Gastroesophageal sphincter (tissue), 4 donors: ENCODE measurements at regions not wholly inside any gene's neighbourhood (a gene's known extent, or its start where the extent isn't known, plus 50 kb on each side); places are given as distances from the start of the nearest gene placed in this dataset.
"Not testable (repeated sequence)": the region's sequence is repeated elsewhere in the genome, so short reads cannot be mapped to it uniquely, and the experiment has no call there.

Experiments used
- ATAC-seq: fragments of 150-250 bp; one replicate; pipeline ENCODE4 v1.9.1; 2016; ENCODE audit warnings: mild to moderate bottlenecking, moderate library complexity
- H3K27ac ChIP-seq, 4 donors: fragments of 200-600 bp; sonication (generic) in 3 of 4; 1 replicate in 3 of 4; 2 replicates in 1 of 4; pipeline ENCODE4 v1.5.1; 2016 to 2019
- H3K27me3 ChIP-seq: fragments of 200-600 bp; sonication (generic); one replicate; pipeline ENCODE4 v1.5.1; 2019
- H3K36me3 ChIP-seq, 2 donors: fragments of 200-600 bp; sonication (generic); one replicate each; pipeline ENCODE4 v1.5.1; 2019; ENCODE audit warnings: control low read depth in 1 of 2
- H3K4me1 ChIP-seq, 3 donors: fragments of 200-600 bp; sonication (generic); 1 replicate in 2 of 3; 2 replicates in 1 of 3; pipeline ENCODE4 v1.5.1; 2016 to 2019; ENCODE audit warnings: control low read depth in 2 of 3
- H3K4me3 ChIP-seq, 2 donors: fragments of 200-600 bp; sonication (generic); one replicate each; pipeline ENCODE4 v1.5.1; 2019; ENCODE audit warnings: mild to moderate bottlenecking in 1 of 2, moderate library complexity in 1 of 2
- H3K9me3 ChIP-seq, 3 donors: fragments of 200-600 bp; sonication (generic); one replicate each; pipeline ENCODE4 v1.5.1; 2017 to 2019; ENCODE audit warnings: control low read depth in 2 of 3
- EP300 ChIP-seq: sonication (generic); formaldehyde crosslinking; IDR thresholded peaks from one replicate; pipeline ENCODE4 v1.6.1; 2017; ENCODE audit warnings: antibody characterized with exemption, mild to moderate bottlenecking
- POLR2A ChIP-seq, 2 donors: fragments of 450-650 bp; IDR thresholded peaks; one replicate each; pipeline ENCODE4 v1.6.1; 2017; ENCODE audit warnings: antibody characterized with exemption in 2 of 2, mild to moderate bottlenecking in 2 of 2, moderate library complexity in 1 of 2
- POLR2AphosphoS5 ChIP-seq: sonication (generic); formaldehyde crosslinking; IDR thresholded peaks from one replicate; pipeline ENCODE4 v1.6.1; 2017; ENCODE audit warnings: antibody characterized with exemption
- WGBS, 2 donors: methylation state at CpG; one replicate each; pipeline ENCODE4 v1.1.5; 2018; ENCODE audit warnings: low coverage in 1 of 2; 5-methylcytosine and 5-hydroxymethylcytosine counted together
- TF ChIP-seq, protein P1 (sequence below), 4 experiments: fragments of 200-600 bp in 2 of 4; fragments of 450-650 bp in 2 of 4; sonication (generic) in 1 of 4; IDR thresholded peaks; one replicate each; pipeline ENCODE4 v1.5.1; 2017 to 2019; ENCODE audit warnings: antibody characterized with exemption in 4 of 4, mild to moderate bottlenecking in 2 of 4, moderate library complexity in 2 of 4

DNA sequence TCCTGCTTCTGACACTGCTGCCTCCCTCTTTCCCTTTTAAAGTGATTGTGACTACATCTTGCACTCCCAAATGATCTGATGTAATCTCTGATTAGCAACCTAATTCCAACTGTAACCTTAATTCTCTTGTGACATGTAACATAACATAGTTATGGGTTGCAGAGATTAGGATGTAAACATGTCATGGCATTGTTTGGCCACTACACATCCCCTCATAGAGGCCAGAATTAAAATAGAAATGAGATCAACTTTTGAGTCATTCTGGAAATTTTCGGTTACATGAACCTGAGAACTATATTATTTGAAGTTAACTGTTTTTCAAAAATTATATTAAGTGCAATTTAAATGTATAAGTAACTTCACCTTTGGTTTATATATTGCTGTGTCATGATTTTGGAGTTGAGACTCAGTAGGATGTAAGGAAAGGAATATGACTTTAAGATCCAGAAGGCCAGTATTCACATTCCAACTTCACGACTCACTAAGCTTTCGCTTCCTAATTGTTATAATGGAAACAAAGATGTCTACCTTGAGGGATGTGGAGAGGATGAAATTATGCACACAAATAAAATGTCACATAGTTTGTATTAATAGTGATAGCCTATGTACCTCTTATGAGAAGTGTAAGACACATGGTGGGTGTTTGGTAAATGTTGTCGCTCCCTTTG is 611.9 kb upstream of the MAP3K7 start:
- H3K4me3 ChIP-seq, result no peak overlapping the region
- TF ChIP-seq, protein P1, sequence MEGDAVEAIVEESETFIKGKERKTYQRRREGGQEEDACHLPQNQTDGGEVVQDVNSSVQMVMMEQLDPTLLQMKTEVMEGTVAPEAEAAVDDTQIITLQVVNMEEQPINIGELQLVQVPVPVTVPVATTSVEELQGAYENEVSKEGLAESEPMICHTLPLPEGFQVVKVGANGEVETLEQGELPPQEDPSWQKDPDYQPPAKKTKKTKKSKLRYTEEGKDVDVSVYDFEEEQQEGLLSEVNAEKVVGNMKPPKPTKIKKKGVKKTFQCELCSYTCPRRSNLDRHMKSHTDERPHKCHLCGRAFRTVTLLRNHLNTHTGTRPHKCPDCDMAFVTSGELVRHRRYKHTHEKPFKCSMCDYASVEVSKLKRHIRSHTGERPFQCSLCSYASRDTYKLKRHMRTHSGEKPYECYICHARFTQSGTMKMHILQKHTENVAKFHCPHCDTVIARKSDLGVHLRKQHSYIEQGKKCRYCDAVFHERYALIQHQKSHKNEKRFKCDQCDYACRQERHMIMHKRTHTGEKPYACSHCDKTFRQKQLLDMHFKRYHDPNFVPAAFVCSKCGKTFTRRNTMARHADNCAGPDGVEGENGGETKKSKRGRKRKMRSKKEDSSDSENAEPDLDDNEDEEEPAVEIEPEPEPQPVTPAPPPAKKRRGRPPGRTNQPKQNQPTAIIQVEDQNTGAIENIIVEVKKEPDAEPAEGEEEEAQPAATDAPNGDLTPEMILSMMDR (IDR thresholded peaks at IDR 0.05), result no peak
- no peak for TF ChIP-seq EP300
- no peak for TF ChIP-seq POLR2A (IDR thresholded peaks at IDR 0.05)
- no peaks in the 10 kb centered on the region for H3K4me1 ChIP-seq
- H3K9me3 ChIP-seq, result no peaks in the 10 kb centered on the region
- no peaks in the 10 kb centered on the region for H3K36me3 ChIP-seq
- 62 to 78% methylated on average over 4 of the region's 4 CpGs for WGBS, 2 donors
- H3K27me3 ChIP-seq, result no peaks in the 10 kb centered on the region
- H3K27ac ChIP-seq, result no peak overlapping the region
- no peak for ATAC-seq

DNA sequence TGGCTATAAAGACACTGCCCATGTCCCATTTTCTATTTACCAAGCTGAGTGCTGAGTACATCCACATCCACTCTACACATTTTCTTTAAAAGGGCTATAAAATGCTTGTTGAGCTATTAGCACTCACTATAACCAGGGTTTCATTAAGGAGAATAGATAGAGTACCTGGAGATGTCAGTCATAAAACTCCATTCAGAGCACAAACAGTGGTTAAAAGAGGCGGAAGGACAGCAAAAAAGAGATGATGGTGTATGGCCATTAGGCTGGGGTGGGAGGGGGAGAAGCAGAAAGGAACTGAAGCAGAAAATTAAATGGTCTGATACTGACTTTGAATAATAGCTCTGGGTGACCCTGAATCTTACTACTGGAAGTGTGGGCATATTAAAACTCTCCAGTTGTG is 609.9 kb upstream of the MAP3K7 start:
- WGBS, 2 donors, result 75 to 82% methylated on average over 1 of the region's 1 CpG
- no peak for ATAC-seq
- no peaks in the 10 kb centered on the region for H3K9me3 ChIP-seq
- no peak overlapping the region for H3K27ac ChIP-seq
- no peak for TF ChIP-seq POLR2AphosphoS5
- TF ChIP-seq POLR2A (IDR thresholded peaks at IDR 0.05), result no peak
- no peak for TF ChIP-seq EP300
- TF ChIP-seq, protein P1 (IDR thresholded peaks at IDR 0.05), result no peak
- no peak overlapping the region for H3K4me3 ChIP-seq
- no peaks in the 10 kb centered on the region for H3K27me3 ChIP-seq
- H3K36me3 ChIP-seq, result no peaks in the 10 kb centered on the region
- no peaks in the 10 kb centered on the region for H3K4me1 ChIP-seq

DNA sequence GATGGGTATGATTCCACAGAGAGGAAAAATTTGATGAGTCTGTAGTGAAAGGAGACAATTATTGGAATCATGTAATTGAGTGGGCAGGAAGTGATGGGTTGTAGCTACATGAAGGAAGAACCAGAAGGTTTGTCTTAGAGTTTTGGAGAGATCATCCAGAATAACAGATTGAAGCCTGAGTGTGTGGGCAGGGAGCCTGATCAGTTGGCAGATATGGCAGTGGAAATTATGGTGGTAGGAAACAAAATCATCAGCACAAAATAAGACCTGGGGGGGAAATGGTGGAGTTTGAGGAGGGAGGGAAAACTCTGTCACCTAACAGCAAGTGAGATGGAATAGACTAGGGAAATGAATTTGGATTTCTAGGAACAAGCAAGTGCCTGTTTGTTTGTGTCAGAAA is 606.6 kb upstream of the MAP3K7 start:
- H3K4me1 ChIP-seq, result no peaks in the 10 kb centered on the region
- no peak for ATAC-seq
- H3K27ac ChIP-seq, result no peak overlapping the region
- TF ChIP-seq EP300, result no peak
- H3K4me3 ChIP-seq, result no peak overlapping the region
- no peaks in the 10 kb centered on the region for H3K27me3 ChIP-seq
- peaks cover 0 to 3% (median 0%) of the 10 kb centered on the region in 3 donors for H3K9me3 ChIP-seq
- H3K36me3 ChIP-seq, result no peaks in the 10 kb centered on the region

DNA sequence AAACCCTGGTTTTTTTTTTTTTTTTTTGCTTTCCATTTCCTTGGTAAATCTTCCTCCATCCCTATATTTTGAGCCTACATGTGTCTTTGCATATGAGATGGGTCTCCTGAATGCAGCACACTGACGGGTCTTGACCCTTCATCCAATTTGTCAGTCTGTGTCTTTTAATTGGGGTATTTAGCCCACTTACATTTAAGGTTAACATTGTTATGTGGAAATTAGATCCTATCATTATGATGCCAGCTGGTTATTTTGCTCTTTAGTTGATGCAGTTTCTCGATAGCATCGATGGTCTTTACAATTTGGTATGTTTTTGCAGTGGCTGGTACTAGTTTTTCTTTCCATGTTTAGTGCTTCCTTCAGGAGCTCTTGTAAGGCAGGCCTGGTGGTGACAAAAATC is 603.2 kb upstream of the MAP3K7 start:
- H3K4me3 ChIP-seq, ATAC-seq, H3K4me1 ChIP-seq, H3K27ac ChIP-seq, H3K27me3 ChIP-seq, H3K36me3 ChIP-seq: not testable (repeated sequence)
- H3K9me3 ChIP-seq, result peaks cover 0 to 20% (median 0%) of the 10 kb centered on the region in 3 donors
- 94 to 97% methylated on average over 3 of the region's 3 CpGs for WGBS, 2 donors

DNA sequence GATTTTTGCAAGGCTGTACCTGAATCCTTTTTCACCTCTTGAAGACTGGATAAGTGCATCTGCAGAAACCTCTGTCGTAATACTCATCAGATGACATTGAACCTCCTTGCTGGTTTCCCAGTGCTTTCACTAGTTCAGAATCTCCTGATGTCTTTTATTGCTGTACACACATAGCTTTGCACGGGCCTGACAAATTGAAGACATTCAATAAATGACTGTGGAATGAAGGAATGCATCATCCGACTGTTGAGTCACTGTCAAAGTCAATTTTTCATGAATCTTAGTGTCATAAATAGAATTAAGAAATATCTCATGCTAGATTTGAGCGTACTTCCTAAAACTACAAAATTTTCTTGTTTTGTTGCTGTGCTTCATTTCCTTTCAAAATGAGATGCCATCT is 598.2 kb upstream of the MAP3K7 start:
- Histone ChIP-seq H3K27me3 (no peaks in the 10 kb centered on the region), H3K4me3 (no peak overlapping the region), H3K9me3 (peaks cover 0 to 20% (median 0%) of the 10 kb centered on the region in 3 donors), H3K4me1 (no peaks in the 10 kb centered on the region), H3K36me3 (no peaks in the 10 kb centered on the region), H3K27ac (no peak overlapping the region)
- no peak for ATAC-seq
- 88 to 90% methylated on average over 4 of the region's 4 CpGs for WGBS, 2 donors
- no peak for TF ChIP-seq POLR2AphosphoS5
- no peak for TF ChIP-seq POLR2A (IDR thresholded peaks at IDR 0.05)
- TF ChIP-seq EP300, result no peak
- TF ChIP-seq, protein P1 (IDR thresholded peaks at IDR 0.05), result no peak

DNA sequence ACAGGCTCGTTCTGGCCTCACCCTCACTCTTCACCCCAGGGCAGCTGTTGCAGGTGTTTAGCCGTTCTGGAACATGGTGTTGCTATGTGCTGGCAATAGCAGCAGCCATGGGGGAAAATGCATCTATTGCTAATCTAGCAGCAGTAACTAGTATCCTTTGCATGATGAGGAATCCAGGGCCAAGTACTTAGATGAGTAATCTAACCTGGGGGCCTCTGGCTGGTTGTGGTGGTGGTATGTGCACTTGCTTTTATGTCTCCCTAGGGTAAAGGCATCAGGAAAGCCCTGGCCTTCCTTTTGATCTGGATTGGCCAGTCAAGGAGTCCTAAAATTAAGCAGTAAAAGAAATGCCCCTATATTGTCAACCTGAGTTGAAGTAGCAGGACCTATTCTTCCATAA is 594.5 kb upstream of the MAP3K7 start:
- 20 to 59% methylated on average over 1 to 2 of the region's 2 CpGs for WGBS, 2 donors
- no peak overlapping the region for H3K27ac ChIP-seq
- no peak for TF ChIP-seq EP300
- TF ChIP-seq, protein P1 (IDR thresholded peaks at IDR 0.05), result no peak
- TF ChIP-seq POLR2A (IDR thresholded peaks at IDR 0.05), result no peak
- H3K27me3 ChIP-seq, result no peaks in the 10 kb centered on the region
- H3K9me3 ChIP-seq, result peaks cover 0 to 3% (median 0%) of the 10 kb centered on the region in 3 donors
- no peak overlapping the region for H3K4me3 ChIP-seq
- no peak for ATAC-seq
- no peaks in the 10 kb centered on the region for H3K36me3 ChIP-seq
- H3K4me1 ChIP-seq, result no peaks in the 10 kb centered on the region
